CD4-positive, alpha-beta T cell treated with Interferon gamma for 1 hour (primary cell): ENCODE measurements at regions not wholly inside any gene's neighbourhood (a gene's known extent, or its start where the extent isn't known, plus 50 kb on each side); places are given as distances from the start of the nearest gene placed in this dataset.
"Not testable (repeated sequence)": the region's sequence is repeated elsewhere in the genome, so short reads cannot be mapped to it uniquely, and the experiment has no call there.

Experiments
- DNase-seq: peaks from one replicate; pipeline ENCODE4 v3.0.0-alpha.2; 2020

DNA sequence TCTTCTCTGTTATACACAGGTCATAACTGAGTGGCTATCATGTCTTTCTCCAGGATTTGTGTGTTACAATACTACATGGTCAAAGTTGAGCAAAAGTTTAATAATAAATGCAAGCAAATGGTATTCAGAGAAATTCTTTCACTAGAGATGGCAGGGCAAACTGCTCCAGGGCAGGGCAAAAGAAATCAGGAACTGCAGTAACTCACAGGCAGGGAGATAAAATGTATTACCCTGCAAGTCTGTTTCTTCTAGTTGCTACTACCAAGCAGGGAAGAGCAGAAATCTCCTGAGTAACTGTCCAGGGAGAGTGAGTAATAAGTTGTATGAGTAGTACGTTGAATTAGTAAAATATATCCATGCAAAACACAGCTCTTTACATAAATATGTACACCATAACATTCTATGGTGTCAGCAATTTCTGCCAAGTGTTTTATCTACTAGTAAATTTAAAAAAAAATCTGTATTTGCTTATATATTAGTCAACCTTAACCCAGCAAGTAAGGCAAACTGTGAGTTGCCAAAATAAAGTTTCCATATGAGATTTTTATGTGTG lies 404.1 kb downstream of the ZEB2 start:
- DNase-seq = no peak

DNA sequence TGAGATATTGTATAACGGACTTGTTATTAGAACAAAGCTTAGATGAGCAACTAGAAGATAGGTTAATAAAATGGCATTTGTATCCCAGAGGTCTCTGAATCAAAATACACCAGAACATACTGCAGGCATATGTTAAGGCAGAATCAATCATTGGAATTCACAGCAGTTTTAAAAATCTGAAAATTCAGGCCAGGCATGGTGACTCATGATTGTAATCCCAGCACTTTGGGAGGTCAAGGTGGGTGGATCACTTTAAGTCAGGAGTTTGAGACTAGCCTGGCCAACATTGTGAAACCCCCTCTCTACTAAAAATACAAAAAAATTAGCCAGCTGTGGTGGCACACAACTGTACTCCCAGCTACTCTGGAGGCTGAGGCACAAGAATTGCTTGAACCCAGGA lies 405.2 kb downstream of the ZEB2 start:
- DNase-seq = no peak

DNA sequence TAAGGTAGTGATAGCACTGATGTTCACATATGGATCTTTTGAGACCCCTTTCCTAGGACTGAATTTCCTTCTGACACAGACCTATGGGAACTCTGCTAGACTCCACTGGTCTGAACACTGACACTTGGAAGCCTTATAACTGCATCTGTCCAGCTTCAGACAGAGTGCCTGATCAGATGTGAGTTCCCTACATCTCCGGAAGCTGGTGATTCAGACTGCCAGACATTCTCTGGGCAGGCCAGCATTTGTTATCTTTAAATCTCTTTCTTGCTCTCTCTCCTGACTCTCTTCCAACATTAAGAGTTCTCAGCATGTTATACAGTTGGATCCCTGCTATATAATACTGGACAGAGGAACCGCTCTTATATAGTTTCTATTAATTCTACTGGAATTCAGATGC lies 408.5 kb downstream of the ZEB2 start:
- no peak for DNase-seq

DNA sequence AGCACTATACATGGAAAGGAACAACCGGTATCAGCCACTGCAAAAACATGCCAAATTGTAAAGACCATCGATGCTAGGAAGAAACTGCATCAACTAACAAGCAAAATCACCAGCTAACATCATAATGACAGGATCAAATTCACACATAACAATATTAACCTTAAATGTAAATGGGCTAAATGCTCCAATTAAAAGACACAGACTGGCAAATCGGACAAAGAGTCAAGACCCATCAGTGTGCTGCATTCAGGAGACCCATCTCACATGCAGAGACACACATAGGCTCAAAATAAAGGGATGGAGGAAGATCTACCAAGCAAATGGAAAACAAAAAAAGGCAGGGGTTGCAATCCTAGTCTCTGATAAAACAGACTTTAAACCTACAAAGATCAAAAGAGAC lies 413.8 kb downstream of the ZEB2 start:
- not testable (repeated sequence) for DNase-seq

DNA sequence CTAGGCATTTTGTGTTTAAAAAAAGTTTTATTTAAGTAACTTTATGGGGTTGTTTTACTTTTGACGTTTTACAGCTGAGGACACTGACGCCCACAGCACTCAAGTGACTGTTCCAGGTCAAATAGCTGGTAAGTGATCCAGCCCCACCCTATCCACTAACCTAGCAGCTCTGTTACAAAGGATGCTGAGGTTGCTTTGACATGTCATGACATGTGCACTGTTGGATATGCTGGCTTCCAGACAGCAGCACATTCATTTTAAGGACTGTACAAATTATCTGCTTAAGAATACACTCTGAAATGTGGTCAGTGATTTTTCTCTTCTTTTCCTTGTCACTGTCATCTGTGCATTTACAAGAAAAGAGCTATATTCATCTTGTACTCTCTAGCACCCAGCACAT lies 417.5 kb downstream of the ZEB2 start:
- DNase-seq = no peak

DNA sequence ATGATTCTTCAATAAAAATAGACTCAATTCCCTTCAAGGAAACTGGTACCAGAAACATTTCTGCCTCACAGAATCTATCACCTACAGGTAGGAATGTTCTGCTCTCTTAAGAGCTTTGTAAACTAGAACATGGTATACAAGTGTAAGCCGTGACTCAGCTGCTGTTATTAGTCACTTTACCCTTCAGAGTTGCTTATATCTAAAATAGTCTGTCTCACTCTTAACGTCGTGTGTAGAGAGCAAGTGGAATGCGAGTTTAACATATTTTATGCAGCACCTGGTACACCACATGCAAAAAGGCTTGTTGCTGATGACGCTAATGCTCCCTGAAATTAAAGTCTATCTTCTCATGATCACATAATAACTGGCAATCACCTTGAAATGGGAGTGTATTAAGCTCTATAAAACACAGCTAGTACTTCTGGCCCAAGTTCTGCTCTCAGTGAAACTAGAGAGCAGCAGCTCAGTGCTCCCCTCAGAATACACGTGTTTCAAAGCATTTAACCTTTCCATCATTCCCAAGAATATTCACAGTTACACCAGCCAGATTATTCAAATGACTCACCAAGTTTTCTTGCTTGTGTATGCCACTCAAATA lies 420.0 kb downstream of the ZEB2 start:
- DNase-seq = no peak

DNA sequence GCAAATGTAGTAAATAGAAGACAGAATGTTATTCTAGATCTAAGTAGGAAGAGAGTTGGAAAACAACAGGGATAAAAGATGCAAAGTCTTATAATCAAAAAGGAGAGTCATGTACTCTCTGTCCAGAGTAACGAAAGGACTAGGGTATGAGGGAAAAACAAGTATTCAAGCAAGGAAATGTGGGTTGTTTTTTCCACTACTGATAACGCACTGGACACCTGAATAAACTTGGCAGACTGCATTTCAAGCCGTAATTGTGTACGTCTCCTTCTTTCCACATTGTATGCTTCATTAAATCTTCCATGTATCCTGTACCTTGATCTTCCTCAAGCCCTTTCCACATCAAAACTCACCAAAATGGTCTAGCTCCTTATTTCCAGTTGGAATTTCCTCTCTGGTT lies 420.6 kb downstream of the ZEB2 start:
- DNase-seq = no peak

DNA sequence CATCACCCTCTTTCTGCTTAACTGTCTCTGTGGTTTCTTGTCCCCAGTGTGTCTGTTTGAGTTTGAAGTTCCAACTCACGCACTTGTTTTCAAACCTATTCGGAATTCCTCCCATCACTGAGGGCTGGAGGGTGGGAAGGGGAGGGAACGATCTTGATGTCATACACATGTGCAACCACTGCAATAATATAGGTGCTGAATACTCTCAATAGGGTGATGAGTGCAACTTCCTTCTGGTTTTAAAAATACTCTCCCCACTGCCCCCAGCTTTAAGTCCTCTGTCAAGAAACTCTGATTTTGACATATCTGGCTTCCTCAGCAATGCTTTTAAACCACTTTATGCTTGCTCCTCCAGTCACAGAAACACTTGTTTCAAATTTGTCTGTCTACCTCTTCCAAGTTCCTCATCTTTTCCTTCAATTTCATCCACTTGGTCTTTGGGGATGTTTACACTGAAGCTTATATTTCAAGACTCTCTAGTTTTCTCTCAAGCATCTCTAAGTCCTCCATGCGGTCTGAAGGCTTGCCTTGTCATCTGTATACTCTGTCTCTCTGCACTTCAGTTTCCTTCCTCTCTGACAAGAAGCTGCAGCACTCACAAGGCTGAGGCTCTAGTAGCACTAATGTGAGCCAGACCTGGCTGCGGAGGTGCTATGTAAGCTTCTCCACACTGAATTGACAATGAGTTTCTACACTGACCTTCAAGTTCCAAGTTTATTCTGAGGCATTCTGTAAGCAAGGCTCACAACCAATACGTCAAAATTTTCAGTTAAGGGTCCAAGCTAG lies 422.3 kb downstream of the ZEB2 start:
- no peak for DNase-seq

DNA sequence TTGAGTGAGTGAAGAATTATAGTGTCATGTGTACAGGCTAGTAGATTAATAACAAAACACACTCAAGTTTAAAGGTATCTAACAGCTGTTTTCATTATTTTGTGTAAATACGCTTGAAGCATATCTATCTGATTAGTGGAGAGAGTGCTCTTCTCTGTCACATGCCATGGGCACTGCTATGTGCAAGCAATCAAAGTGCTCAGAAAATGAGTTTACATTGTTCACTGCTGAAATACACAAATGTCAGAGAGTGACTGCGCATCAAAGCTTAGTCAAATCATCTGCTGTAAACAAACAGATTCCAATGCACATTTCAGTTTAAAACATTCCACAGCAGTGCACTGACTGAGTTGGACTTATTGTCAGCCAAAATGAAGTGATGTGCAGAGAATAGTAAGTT lies 423.4 kb downstream of the ZEB2 start:
- DNase-seq = no peak

DNA sequence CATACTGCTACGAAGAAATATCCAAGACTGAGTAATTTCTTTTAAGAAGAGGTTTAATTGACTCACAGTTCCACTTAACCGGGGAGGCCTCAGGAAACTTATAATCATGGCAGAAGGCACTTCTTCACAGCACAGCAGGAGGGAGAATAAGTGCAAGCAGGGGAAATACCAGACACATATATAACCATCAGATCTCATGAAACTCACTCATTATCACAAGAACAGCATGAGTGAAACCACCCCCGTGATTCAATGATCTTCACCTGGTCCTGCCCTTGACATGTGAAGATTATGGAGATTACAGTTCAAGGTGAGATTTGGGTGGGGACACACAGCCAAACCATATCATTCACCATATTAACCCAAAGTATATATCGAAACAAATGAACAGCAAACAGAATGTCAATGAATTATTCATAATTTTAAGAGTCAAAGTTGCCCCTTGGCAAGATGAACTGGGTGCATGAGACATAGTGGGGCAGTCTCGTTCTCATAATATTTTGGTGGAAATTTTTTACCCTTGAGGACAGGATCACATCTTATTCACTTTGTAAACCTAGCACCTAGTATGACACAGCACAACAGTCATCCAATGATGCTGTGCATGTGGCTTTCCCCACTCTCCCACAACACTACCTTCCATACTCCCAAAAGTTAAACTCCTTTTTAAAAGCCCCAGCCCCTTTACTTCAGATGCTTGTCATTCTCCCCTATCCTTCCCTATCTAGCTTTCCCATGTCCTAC lies 425.3 kb downstream of the ZEB2 start:
- no peak for DNase-seq

DNA sequence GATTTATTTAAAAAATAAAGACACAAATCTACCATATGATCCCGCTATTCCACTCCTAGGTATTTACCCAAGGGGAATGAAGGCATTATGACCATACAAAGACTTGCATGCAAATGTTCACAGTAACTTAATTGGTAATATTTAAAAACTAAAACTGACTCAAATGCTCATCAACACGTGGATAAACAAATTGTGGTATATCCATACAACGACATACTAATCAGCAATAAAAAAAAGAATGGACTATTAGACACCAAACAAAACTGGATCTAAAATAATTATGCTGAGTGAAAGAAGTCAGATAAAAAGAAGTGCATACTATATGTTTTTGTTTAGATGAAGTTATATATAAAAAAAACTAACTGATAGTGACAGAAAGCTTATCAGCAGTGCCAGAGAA lies 428.3 kb downstream of the ZEB2 start:
- DNase-seq = no peak

DNA sequence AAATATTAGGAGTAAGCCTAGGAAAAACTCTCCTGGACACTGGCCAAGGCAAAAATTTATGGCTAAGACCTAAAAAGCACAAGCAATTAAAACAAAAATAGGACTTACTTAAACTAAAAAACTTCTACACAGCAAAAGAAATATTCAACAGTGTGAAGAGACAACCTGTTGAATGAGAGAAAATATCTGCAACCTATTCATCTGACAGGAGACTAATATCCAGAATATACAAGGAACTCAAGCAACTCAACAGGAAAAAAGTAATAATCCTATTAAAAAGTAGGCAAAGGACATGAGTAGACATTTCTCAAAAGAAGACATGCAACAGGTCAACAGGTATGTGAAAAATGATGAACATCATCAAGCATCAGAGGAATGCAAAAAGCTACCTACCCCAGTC lies 431.1 kb downstream of the ZEB2 start:
- DNase-seq = no peak

DNA sequence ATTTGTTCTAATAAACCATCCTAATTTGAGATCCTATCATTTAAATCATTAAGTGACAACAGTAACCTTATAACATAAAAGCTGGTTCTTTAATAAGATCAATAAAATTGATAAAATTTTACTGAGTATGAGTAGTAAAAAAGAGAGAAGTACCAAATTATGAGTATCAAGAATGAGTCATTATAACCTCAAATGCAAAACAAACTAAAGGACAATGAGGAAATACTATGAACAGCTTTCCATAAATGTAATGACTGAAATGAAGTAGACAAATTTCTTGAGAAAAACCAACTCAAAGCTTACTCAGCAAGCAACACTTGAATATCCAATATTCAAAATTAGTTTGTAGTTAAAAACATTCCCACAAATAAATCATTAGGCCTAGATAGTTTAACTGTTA lies 433.0 kb downstream of the ZEB2 start:
- DNase-seq = no peak

DNA sequence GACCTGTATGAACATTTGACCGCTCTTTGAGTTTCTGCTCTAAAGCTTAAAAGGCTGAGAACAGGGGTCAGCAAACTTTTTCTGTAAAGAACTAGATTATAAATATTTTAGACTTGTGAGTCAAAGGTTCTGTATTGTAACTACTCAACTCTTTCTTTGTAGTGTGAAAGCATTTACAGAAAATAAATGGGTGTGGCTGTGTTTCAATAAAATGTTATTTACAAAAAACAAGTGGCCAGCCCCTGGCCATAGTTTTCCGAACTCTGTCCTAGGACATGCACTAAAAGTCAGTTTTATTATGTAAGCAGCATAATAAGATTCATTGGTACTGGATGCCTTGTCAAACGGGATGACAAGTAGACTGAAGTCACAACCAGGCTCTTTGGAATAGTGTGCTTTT lies 434.9 kb downstream of the ZEB2 start:
- DNase-seq = no peak

DNA sequence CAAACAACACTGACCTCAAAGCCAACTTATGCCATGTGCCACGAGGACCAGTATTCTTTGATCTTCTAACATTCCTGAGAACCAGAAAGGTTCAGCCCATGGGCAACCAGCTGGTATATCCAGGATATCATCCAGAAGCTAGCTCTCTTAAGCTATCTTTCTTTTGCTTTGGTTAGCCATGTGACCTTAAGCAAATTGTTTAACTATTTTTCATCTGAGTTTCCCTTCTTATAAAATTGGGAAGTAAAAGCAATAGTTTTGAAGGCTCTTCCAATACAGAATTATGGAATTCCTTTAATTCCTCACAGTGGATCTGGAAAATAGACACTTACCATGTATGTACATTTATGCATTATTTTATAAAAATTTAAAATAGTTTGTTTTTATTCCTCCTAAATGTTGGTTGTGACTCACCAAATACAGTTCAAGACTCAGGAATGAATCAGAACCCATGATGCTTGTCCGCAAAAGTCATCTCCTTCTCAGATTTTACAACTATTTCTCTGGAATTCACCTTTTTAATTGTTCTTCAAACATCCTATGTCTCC lies 435.7 kb downstream of the ZEB2 start:
- no peak for DNase-seq

DNA sequence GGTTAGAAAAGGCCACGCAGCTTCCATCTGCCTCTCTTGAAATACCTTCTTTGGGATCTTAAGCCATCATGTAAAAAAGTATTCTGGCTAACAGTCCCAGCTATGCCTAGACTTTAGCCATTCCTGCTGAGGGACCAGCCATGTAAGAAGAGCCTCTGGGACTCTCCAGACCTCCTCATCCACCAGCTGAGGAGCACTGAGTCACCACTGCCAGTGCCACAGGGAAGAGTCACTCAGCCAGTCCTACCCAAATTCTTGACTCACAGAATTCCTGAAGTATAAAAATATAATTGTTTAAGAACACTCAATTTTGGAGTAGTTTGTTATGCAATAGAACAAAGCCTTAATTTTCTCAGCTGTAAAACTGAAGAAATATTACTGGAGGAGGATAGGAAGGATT lies 436.7 kb downstream of the ZEB2 start:
- DNase-seq = no peak

DNA sequence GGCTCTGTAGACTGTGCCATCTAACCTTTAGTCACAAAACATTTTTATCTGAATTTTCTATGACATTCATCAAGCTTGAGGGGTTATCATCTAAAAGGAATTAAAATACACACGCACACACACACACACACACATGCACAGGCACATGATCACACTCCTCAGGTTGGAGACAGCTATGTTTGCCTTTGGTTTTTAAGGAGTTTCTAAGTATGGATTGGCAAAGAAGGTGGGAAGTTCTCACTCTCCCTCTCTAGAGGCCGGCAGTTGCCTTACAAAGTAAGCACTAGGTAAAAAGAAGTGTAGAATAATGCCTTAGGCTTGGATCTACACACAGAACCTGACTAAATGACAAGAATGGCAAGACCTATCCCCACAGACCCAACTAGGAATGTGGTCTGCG lies 437.1 kb downstream of the ZEB2 start:
- DNase-seq = no peak

DNA sequence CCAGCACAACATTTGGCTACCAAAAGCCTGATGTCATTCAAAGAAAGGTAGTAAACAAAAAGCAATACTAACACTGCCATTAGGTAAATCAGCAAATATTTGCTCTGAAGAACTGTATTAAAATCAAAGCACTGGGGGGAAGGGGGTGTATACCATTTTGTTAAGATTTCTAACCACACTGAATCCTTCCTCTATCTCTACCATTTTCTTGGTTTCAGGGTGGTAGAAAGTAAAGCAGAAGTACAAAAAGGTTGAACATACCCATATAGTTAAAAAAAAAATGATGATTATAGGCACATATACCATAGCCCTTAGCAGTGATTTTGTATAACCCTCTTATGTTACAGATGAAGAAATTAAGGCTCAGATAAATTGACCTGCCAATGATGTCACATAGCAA lies 437.6 kb downstream of the ZEB2 start:
- DNase-seq = no peak

DNA sequence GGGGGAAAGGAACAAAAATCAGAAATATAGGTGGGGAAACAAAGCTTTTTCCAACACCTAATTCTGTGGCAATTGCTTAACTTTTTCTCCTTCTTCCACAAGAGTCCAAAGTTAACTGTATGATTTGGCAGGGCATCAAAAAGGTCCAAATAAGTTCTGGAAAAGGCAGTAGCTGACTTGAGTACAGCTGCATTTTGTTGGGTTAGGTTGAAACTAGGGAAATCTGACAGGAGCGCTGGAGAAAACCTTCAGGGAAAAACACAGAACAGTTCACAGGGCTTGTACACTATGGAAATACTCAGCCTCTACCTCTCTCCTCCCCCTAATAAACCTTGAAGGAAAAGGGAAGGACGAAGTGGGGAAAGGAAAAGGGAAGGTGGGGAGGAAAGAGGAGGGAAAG lies 438.6 kb downstream of the ZEB2 start:
- no peak for DNase-seq

DNA sequence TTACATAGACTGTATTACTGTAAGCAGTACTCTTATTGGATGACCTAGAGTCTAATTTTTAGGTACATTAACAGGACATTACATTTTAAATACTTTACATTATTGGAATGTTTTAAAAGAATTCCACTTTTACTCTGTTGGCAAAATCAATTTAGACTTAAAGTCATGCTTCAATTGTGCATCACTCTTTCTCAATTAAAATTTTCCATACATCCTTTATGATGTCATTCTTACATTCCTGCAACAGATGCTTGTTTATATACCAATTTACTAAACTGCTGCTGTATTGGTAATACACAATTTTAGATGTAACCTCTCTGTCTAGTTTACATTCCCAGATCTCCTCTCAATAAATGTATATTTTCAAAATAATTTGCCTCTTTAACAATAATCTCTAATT lies 440.1 kb downstream of the ZEB2 start:
- DNase-seq = no peak

DNA sequence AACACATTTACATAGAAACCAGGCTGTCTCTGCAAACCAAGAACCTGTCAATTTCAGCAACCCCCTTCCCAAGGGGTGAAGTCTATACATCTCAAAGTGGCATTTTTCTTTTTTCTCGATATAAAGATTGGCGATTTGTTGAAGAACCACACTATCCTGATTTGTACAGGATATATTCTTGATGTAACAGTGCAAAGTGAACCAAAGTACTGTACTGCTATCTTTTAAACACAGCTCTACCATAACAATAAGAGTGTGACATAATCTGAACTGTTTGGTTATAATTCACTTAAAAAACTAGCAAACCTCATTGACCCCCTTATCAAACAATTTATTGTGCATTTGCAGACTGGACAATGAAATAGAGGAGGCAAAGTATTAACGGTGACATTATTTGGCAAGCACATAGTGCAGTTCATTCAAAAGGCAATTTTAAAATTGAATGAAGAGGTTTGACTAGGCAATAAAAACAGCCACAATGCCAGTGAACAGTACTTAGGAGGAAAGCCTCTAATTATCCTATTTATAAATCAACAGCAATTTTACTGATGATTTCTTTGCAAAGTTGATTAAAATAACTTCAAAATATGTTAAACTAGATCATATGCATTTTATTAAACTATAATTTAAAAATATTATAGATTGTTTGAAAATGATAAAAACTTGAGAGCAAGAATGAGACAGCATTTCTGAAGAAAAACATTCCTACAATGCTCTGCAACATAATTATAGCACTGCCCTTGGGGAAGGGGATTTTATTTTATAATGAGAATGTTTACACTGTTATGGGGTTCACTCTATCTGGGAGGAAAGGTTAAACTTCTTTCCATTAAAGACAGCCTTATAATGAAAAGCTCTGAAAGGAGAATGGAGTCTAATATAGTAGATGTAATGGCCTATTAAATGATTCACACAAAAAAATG lies 440.9 kb downstream of the ZEB2 start:
- DNase-seq = no peak

DNA sequence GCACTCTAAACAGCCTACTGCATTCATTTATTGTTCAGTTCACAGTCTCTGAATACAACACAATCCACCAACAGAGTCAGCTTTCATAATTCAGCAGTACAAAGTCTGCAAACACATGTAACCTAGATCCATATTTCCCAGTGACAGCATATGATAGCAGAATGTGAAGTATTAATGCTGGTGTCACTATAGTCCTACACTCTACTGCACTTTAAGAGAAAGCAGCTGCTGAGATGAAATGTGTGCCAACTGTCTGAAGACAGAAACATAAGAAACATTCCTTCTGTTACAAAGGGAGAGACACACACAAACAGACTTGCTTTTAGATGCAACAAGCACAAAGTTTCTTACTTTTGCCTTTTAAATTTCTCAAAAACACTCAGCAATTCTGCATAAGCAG lies 441.8 kb downstream of the ZEB2 start:
- DNase-seq = no peak

DNA sequence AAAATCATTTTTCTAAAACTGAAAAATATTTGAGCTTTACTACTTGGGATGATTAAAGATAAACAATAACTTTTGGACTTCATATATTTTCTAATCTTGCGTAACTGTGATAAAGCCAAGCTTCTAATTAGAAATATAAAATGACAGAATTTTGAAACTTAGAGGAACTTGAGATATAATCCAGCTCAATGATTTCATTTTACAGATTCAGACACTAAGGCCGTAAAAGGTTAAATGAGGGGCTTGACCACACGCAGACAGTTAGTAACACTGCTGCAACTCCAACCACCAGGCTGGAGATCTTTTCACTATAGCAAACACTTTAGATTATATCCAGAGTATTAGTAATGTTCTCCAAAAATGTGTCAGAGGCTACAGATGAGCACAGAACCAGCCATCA lies 445.5 kb downstream of the ZEB2 start:
- DNase-seq = no peak
